ENCODE measurements at regions not wholly inside any gene's neighbourhood (a gene's known extent, or its start where the extent isn't known, plus 50 kb on each side); places are given as distances from the start of the nearest gene placed in this dataset.
"Not testable (repeated sequence)": the region's sequence is repeated elsewhere in the genome, so short reads cannot be mapped to it uniquely, and the experiment has no call there.

- peak; percentile 5 for DNase-seq
Observed at GRCh38 chr1:80217377-80217986, 1211.0 kb upstream of the ADGRL4 start.

- DNase-seq = no peak
Observed at GRCh38 chr1:80214888-80215540, 1208.5 kb upstream of the ADGRL4 start.

- DNase-seq = no peak
Observed at GRCh38 chr1:80212948-80213347, 1206.4 kb upstream of the ADGRL4 start.

GRCh38 chr1:80211691-80212380 lies 1205.3 kb upstream of the ADGRL4 start:
- DNase-seq = no peak

- no peak for DNase-seq
Observed at GRCh38 chr1:80202118-80202517, 1195.6 kb upstream of the ADGRL4 start.

DNA sequence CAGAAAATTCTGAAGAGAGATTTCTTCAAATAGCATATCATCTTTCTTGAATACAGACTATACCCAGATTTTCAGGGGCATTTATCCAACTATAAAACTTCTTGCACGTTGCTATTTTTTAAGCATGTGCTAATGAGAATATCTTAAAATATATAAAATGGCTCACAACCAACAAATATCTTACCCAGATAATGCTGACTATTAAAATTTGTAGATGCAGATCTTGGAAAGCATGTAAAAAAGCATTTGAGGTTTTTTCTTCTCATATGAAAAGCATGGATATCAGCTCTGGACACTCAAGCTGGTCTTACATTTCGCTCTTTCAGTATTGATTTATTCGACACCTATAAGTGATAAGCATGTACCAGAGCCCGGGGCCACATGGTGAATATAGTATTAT lies 1187.7 kb upstream of the ADGRL4 start:
- DNase-seq = no peak

- DNase-seq = no peak
Observed at GRCh38 chr1:80181418-80181817, 1174.9 kb upstream of the ADGRL4 start.

DNA sequence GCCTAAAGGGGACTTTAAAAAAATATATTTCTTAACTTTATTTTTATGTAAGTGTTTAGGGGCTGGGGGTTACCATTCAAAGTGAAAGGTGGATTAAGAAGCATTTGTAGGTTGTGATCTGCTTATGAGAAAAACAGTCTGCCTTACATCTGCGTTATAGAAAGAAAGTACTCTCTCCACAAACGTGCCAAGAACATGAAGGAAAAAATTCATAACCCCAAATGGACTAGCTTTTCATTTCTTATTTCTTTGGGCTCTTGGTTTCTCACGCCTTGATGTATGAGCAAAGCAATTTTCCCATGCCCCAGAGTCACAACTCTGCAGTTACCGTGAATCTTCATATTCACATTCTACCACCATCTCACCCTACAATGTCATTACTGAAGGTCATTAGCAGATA lies 1165.1 kb upstream of the ADGRL4 start:
- no peak for DNase-seq

DNA sequence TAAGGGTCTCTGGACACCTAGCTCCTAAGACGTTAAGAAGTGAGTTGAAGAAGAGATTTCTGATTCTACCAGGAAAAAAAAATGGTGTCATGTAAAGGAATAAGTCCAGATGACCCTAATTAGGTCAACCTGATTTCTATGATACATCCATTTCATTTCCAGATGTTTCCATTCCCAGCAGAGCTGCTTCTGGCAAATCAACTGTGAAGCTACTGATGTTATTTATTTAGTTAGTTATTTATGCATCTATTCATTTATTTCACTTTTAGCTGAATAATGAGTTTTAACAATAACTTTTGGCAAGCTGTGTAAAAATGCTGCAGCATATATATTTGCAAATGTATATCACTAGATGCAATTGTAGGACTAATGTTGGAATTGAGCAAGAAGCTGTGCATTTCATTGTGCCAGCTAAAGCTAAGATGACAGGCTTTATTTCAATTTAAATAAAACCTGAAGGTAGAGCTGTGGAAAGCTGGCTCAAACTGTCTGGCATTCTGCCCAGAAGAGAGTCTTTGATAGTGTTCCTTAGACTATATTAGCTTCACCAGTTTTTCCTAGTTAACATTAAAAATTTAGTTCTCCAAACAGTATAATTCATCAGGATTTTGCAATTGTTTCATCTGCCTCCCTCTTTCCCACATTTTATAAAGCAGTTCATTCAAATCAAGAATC lies 1164.4 kb upstream of the ADGRL4 start:
- no peak for DNase-seq

DNA sequence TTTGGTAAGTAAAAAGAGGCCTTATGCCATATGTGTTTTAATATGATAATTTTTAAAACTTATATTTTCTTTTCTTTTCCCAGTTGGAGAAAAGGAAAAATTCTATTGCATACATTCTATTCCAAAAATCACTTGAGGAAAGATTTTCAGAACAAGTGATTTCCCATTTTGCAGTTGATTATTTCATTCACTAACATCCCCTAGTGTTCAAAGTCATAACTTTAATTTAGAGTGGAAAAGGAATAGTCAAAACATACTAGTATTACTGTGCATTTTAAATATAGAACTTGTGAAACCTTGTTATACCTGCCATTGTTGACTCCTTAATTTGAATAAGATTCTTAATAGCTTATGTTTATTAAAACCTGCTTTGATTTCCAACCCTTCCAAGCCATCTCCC lies 1157.6 kb upstream of the ADGRL4 start:
- DNase-seq = no peak

- no peak for DNase-seq
Observed at GRCh38 chr1:80163686-80164085, 1157.2 kb upstream of the ADGRL4 start.

GRCh38 chr1:80158771-80159170 lies 1152.2 kb upstream of the ADGRL4 start:
- DNase-seq = no peak

GRCh38 chr1:80158266-80158665 lies 1151.7 kb upstream of the ADGRL4 start:
- DNase-seq = no peak

GRCh38 chr1:80155371-80155770 lies 1148.8 kb upstream of the ADGRL4 start:
- no peak for DNase-seq

GRCh38 chr1:80154176-80154575 lies 1147.6 kb upstream of the ADGRL4 start:
- no peak for DNase-seq

GRCh38 chr1:80153762-80154161 lies 1147.2 kb upstream of the ADGRL4 start:
- no peak for DNase-seq

GRCh38 chr1:80143361-80143760 lies 1136.8 kb upstream of the ADGRL4 start:
- DNase-seq = no peak

GRCh38 chr1:80137946-80138602 lies 1131.5 kb upstream of the ADGRL4 start:
- DNase-seq = not testable (repeated sequence)

- DNase-seq = no peak
Observed at GRCh38 chr1:80113168-80114038, 1106.9 kb upstream of the ADGRL4 start.

GRCh38 chr1:80101159-80101558 lies 1094.6 kb upstream of the ADGRL4 start:
- no peak for DNase-seq

- no peak for DNase-seq
Observed at GRCh38 chr1:80099713-80100112, 1093.2 kb upstream of the ADGRL4 start.

- no peak for DNase-seq
Observed at GRCh38 chr1:80085067-80085466, 1078.5 kb upstream of the ADGRL4 start.

All from hematopoietic multipotent progenitor cell treated with erythropoietin and hydrocortisone succinate and interleukin-3 and kit ligand, for 6 days (in vitro differentiated cells).